NCI-H2196 (cell line): ENCODE measurements at regions not wholly inside any gene's neighbourhood (a gene's known extent, or its start where the extent isn't known, plus 50 kb on each side); places are given as distances from the start of the nearest gene placed in this dataset.

Experiments
- DNase-seq: peaks from one replicate; lab custom pipeline; 2025; ENCODE audit not compliant: unreplicated experiment; lab: John Stamatoyannopoulos, UW

DNA sequence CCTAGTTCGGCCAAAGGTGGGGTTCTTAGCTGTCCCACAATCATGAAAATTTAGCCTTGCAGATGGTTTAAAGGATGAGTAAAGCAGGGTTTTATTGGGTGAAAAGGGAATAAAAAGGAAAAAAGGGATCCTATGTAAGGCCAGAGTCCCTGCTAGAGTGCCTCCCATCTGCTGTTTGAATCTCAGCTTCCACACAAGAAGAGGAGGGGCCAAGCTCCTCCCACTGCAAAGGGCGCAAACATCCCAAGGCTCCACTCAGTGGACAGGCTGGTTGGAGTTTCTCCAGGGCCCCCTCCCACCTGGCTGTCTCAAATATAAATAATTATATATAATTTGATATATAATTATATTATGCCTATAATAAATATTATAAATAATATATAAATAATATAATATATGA lies 1272.1 kb upstream of the PCDH20 start:
- DNase-seq = no peak

DNA sequence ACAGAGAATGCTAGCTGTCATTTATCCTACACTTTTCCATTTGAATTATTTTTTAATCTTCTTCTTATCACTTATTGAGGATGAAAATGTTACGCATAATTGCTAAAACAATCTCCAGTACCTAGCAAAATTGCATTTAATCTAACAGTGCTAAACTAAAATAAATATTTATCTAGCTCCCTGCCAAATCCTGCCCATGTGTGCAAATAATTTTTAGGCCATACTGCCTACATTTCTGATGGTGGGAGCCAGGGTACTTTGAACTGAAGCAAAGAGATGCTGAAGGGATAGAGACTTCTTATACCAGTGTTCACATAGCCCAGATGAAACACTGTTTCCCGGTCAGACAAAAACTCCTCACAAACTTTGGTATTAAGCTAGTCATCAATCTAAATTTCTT lies 1268.7 kb upstream of the PCDH20 start:
- no peak for DNase-seq

DNA sequence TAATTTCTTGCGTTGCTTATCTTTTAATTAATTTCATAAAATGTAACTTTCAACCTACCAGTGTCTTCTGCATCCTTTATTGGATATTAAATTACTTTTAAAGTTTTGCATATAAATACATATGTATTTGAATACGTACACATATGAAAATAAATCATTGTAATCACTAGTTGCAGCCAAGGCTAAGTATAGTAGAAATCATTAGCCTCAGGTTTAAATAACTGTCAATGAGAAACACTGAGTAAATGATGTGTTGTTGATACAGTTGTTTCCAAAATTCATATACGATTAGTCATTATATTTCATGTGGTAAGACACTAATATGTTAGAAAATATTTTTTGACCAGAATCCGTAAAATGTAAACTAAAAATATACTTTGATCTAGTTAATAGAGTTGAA lies 1267.1 kb upstream of the PCDH20 start:
- no peak for DNase-seq

DNA sequence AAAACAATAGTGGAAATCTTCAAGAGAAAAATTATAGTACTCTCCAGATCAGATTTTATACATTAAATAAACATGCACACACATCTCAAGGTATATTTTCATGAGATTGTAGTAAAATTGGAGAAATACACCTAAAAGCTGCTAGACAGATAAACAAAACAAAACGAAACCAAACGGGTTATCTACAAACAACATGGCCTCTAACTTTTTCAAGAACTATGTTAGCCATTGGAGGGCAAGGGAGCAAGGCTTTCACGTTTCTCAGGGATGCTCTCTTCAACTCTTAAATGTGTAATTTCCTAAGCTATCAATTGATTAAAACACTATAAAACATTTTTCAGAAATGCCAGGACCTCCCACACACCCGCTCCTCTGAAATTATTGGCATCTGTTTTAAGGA lies 1262.4 kb upstream of the PCDH20 start:
- DNase-seq = no peak

DNA sequence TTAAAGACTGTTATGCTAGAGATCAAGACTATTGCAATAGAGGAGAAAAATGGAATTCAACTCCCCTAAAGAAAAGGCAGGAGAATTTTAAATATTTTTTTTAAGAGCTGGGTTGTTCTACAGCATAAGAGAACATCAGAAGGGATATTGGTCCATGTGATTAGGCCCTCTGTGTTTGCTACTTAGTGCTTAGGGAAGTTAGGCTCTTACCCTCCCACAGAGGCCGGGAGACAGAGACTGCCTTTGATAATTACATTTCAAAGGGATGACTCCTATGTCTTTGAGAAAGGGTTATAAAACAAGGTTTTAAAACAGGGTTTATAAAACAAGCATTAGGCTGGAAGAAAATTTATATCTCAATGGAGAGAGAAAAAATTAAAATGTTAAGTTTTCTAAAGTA lies 1248.1 kb upstream of the PCDH20 start:
- DNase-seq = no peak

DNA sequence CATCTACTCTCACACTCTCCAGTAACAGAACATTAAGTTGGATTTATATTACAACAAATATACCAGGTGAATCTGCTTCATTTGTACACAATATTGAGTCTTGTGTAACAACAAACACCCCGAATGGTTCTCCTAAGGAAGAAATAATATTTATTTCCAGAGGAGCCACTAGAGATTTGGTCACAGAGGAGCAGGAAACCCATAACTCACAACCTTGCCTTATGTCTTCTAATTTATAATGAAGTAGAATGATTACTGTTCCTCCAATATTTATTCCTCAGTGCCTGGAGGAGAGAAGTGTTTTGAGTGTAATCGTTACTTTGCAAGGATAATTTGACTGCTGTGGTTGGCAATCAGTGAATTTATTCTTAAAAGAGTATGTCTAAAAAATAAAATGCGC lies 1243.7 kb upstream of the PCDH20 start:
- DNase-seq = no peak

DNA sequence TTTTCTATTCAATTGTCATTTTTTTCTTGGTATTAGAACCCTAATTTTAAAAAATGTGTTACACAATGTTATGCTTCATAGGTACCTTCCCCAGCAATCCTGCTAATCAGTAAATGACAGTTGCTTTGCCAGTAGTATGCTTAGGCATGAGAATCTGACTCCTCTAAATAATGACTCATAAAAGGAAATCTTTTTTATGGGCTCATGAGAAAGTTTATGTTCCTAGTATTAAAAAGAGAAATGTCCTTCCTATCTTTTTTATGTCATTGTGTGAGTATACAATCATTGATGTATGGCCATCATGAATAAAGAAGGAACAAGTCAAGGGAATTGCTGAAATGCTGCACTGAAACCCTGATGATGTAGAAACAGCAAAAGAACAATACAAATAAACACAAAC lies 1237.7 kb upstream of the PCDH20 start:
- DNase-seq = no peak

DNA sequence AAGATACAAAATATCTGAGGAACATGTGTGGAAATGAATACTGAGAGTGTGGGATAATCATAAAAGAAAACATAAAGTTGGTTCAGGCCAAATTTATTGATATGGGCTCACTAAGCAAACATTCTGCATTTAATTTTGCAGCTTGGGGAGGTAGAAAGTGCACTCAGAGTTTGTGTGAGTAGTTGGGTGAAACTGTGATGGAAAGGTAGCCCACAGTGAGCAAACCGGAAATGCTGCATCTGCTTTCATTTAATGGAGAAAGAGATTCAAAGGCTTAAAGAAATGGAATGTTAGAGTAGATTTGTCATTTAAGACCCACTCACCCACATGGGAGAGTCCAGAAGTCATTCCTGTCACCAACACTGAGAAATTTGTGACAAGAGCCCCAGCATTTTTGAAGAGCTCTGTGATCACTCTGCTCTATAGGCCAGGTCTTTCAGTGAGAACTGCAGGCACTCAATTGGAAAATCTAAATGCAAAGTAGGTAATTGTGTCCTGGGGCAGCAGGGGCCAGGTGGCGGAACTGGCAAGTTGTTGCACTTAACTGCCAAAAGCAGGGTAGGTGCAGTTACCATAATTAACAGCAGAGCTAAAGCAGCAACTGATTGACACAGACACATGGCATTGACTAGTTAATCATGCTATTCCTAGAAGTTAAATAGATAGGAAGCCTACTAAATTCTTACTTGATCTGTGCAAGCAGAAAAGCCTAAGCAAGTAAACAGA lies 1228.3 kb upstream of the PCDH20 start:
- no peak for DNase-seq

DNA sequence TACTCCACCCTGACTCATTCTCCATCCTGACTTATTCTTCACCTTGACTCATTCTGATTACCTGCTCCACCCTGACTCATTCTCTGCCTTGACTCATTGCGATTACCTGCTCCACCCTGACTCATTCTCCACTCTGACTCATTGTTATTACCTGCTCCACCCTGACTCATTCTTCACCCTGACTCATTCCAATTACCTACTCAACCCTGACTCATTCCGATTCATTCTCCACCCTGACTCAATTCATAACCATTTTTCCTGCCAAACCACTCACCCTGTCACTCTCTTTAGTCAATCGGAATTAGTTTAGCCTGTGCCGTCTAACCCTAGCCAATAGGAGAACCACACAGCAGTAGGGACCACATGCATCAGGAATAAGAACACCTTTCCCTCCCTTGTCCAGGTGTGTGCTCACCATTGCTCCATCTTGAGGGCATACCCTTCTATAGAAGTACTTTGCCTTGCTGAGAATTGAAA lies 1227.4 kb upstream of the PCDH20 start:
- DNase-seq = no peak

DNA sequence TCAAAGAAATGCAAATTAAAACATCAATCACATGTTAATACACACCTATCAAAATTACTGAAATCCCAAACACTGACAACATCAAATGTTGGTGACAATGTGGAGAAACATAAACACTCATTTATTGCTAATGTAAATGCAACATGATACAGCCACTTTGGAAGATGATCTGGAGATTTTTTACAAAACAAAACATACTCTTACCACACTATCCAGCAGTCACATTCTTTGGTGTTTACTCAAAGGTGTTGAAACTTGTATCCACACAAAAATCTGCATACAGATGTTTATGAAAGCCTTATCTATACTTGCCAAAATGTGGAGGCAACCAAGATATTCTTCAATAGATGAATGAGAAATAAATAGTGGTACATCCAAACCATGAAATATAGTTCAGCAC lies 1219.5 kb upstream of the PCDH20 start:
- no peak for DNase-seq

DNA sequence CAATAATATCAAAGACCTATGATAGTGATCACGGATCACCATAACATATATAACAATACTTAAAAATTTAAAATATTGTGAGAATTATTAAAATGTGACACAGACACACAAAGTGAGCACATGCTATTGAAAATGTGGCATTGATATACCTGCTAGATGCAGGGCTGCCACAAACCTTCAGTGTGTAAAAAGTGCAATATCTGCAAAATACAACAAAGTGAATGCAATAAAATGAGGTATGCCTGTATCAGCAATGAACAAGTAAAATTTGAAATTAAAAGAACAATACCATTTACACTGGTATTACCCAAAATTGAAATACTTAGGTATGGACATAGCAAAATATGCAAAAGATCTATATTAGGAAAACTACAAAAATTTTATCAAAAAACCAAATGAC lies 1217.8 kb upstream of the PCDH20 start:
- DNase-seq = no peak

DNA sequence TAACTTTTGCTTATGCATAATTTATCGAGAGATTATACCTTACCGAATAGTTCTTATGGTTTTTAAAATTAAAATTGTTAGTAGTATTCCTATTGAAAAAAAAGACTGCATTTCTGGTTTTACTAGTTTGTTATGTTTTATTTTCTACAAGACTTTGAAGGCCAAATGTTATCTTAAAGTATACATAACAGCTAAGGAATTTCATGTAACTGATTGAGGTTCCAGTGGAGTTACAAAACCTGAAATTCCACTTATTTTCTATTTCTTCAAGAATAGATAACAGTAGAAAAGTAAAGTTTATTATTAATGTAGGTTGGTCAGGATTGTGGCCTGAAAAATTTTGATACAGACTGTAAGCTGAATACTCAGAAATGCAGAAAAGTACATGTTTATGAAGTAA lies 1216.0 kb upstream of the PCDH20 start:
- no peak for DNase-seq

DNA sequence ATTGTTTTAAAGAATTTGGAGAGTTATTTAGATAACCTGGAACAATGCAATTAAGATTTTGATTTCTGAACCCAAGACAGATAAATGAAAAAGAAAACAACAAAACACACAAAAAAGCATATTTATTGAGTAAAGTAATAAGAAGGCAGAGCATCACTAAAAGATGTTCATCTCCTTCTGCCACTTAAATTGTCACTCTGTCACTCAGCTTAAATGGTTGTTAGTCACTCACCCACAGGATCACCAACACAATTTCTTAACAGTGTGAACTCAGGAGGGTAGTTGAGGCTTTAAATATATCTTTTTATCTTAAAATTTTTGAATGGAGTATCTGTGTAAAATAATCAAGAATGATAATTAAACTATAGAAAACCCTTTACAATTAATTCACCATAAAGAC lies 1215.5 kb upstream of the PCDH20 start:
- DNase-seq = no peak

DNA sequence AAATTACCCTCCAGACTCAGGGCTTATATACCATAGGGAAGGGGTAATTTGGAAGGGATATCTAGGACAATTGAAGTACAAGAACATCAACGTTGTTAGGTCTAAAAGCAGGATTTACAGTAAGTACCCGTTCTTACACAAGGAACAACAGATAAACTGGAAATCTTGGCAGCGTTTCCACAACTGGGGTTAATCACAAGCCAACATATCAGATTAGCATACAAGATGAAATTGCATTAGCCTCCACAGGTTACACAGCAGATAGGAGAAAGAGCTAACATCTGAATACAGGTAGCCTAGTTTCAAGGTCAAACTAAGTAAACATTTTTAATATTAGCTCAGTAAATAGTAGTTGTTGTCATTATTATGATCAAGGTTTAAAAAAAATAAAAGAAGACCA lies 1214.0 kb upstream of the PCDH20 start:
- DNase-seq = no peak

DNA sequence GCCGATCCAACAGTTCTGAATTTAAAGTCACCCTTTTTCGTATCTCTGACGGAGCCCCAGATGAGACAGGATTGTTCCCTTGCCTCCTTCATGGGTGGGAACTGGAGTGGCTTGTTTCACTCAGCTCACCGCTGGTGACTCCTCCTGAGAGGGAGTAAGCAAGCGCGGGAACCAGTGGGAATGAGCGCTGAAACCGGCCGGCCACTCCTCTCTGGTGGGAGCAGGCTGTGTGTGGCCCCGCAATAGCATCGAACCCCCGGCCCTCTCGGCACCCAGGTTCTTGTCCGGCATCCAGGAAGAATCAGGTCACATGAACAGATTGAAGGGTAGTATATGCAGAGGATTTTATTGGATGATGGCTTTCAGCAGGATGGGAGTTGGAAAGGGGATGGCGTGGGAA lies 1211.6 kb upstream of the PCDH20 start:
- DNase-seq = no peak

DNA sequence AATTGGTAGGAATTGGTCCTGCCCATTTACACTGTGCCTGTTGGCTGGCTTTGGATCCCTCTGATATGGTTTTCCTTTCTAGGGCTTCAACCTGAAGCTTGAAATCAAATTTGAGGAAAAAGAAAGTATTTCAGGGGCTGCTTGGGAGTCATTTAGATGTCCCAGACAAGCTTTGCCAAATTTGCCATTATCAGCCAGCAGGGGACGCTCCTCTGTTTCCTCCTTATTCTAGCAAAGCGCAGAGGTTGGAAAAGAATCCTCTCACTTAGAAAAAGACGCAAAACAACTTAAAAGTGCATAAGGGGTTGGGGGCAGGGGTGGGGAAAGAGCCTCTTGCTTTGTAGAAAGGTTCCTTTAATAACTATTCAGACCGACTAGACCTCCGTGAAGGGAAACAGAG lies 1211.1 kb upstream of the PCDH20 start:
- DNase-seq = no peak

DNA sequence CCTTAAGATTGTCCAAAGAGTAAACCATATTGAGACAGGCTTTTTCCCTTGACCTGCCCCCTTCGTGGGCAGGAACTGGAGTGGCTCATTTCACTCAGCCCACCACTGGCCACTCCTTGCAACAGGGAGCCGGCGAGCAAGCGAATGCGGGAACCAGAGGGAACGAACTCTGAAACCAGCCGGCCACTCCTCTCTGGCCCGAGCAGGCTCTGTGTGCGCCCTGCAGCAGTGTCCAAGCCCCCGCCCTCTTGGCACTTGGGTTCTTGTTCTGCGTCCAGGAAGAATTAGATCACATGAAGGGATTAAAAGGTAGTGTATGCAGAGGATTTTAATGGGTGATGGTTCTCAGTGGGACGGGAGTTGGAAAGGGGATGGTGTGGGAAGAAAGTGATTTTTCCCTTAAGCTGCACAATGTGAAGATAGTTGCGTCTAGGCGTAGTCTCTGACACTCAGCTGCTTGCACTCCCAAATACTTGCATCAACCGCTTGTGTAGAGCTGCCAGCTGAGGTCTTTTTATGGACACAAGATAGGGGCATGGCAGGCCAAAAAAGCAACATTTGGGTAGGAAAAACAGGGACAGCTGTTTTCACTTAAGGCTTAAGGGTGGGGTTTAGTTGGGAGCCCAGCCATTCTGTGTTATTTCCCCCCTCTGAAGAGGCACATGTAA lies 1209.7 kb upstream of the PCDH20 start:
- no peak for DNase-seq

DNA sequence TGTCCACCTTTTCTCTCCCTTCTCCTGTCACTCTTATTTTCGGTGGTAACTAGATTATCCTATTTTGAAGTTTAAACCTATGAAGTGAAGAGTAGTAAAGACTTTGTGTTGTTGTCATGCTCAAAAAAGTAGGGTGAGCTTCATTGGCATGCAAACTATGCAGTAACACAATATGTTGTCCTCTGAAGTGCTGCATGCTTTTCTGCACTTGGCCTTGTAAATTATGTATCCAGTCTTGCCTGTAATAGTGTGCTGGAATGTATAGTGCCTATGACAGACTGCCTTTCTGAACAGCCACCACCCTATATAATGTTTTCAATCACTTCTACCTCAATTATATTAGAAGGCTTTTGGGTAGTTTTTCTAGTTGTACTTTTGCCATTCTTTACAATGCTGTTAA lies 1198.2 kb upstream of the PCDH20 start:
- no peak for DNase-seq

DNA sequence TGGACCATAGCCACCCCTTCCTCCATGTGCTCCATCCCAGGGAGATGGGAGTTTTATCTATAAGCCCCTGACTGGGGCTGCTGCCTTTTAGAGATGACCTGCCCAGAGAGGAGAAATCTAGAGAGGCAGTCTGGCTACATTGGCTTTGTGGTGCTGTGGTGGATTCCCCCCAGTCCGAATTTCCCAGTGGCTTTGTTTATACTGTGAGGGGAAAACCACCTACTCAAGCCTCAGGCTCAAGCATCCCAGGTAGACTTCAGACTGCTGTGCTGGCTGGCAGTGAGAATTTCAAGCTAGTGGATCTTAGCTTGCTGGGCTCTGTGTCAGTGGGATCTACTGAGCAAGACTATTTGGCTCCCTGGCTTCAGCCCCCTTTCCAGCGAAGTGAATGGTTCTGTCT lies 1195.7 kb upstream of the PCDH20 start:
- DNase-seq = no peak

DNA sequence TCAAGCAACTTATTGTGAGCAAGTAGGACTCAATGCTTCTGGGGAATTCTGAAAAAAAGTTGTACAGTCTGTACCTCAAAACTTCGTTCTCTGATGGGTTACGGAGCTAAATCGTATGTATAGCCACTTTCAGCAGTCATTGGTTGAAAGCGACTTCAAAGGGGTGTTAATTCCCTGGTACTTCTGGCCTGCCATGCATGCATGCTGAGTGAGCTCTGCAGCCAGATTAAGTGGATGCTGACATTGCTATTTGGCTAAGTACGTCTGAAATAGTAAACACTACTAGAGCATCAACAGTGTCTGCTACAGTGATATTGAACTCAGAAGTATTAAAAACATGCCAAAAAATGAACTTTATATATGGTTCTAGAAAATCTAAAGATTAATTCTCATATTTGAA lies 1183.1 kb upstream of the PCDH20 start:
- no peak for DNase-seq

DNA sequence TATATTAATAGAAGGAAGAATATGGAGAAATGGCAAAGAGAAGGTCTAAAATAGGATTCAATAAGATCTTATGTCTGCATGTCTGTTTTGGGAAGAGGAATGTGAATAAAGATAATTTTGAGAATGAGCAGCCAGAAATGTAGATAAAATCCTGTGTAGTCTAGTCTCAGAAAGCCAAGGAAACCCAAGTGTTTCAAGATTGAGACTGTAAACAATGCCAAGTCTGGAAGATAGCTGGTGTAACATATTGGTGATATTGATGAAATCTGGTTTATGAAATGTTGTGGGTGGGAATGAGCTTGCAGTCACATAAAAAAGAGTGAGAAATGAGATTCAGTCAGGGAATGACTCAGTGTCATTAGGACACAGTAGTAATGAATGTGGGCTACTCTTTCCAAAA lies 1180.3 kb upstream of the PCDH20 start:
- no peak for DNase-seq

DNA sequence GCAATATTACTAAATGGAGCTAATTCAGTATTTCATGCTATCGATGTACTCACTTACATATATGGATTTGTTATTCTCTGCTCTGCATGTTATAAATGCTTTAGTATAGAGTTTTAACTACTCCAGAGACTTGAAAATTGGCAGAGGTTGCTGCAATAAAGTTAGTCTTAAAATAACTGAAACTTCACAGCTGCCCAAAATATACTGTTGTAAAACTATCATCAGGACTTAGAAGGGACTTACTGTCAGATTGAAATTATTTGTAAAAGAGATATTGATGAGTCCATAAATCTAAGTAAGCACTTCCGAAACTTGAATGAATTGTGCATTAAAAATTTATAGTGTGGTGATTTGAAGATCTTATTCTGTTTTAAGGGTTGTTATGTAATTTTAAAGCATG lies 1178.2 kb upstream of the PCDH20 start:
- DNase-seq = no peak

DNA sequence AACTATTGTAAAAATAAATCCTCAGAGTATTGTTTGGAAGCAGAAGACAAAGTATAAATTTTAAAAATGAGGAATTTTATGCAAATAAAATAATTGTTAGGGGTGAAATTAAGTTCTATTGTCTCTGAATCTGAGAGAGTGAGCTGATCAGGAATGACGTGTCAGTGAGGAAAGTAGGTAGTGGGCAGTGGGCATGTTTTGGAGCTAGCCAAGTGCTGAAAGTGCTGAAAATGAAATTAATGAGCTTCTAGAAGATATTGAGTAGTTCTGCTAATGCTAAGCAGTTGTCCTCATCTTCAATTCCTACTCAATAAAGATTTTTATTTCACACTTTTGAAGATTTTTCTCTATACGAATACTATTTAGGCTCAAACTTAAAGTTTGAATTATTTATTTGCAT lies 1167.8 kb upstream of the PCDH20 start:
- no peak for DNase-seq
